IgD-negative memory B cell (primary cell): ENCODE measurements at regions not wholly inside any gene's neighbourhood (a gene's known extent, or its start where the extent isn't known, plus 50 kb on each side); places are given as distances from the start of the nearest gene placed in this dataset.

Source experiments
- H3K27ac Mint-ChIP-seq, 3 donors: one replicate each; pipeline ENCODE4 v1.8.0; 2020 to 2022; ENCODE audit warnings: mild to moderate bottlenecking in 3 of 3, mixed read lengths in 3 of 3, moderate library complexity in 1 of 3
- H3K27me3 Mint-ChIP-seq: one replicate; pipeline ENCODE4 v1.8.0; 2021; ENCODE audit warnings: mixed read lengths
- H3K36me3 Mint-ChIP-seq: one replicate; pipeline ENCODE4 v1.8.0; 2020; ENCODE audit warnings: mild to moderate bottlenecking, mixed read lengths
- H3K4me1 Mint-ChIP-seq, 3 donors: one replicate each; pipeline ENCODE4 v1.8.0; 2020 to 2022; ENCODE audit warnings: mixed read lengths in 3 of 3, mild to moderate bottlenecking in 1 of 3
- H3K4me3 Mint-ChIP-seq, 4 donors: one replicate each; pipeline ENCODE4 v1.8.0; 2020 to 2022; ENCODE audit warnings: mild to moderate bottlenecking in 4 of 4, mixed read lengths in 4 of 4, moderate library complexity in 3 of 4
- H3K9me3 Mint-ChIP-seq, 3 donors: one replicate each; pipeline ENCODE4 v1.8.0; 2020 to 2021; ENCODE audit warnings: mixed read lengths in 3 of 3, mild to moderate bottlenecking in 1 of 3

- Mint-ChIP-seq H3K36me3 (no peaks in the 10 kb centered on the region), H3K9me3 (no peaks in the 10 kb centered on the region), H3K4me3 (no peak overlapping the region), H3K27ac (peak overlapping the region in 1 of 3 donors; percentile 8), H3K27me3 (peaks cover 6% of the 10 kb centered on the region), H3K4me1 (peaks cover 7 to 12% (median 11%) of the 10 kb centered on the region in 3 donors)
Observed at GRCh38 chr18:62655520-62656219, 59.7 kb upstream of the PHLPP1 start.

- no peak overlapping the region for H3K27ac Mint-ChIP-seq
- peaks cover 0 to 2% (median 1%) of the 10 kb centered on the region in 3 donors for H3K4me1 Mint-ChIP-seq
- H3K9me3 Mint-ChIP-seq = peaks cover 0 to 2% (median 0%) of the 10 kb centered on the region in 3 donors
- H3K27me3 Mint-ChIP-seq = no peaks in the 10 kb centered on the region
- no peak overlapping the region for H3K4me3 Mint-ChIP-seq
- no peaks in the 10 kb centered on the region for H3K36me3 Mint-ChIP-seq
Observed at GRCh38 chr18:62658028-62658427, 57.3 kb upstream of the PHLPP1 start.

DNA sequence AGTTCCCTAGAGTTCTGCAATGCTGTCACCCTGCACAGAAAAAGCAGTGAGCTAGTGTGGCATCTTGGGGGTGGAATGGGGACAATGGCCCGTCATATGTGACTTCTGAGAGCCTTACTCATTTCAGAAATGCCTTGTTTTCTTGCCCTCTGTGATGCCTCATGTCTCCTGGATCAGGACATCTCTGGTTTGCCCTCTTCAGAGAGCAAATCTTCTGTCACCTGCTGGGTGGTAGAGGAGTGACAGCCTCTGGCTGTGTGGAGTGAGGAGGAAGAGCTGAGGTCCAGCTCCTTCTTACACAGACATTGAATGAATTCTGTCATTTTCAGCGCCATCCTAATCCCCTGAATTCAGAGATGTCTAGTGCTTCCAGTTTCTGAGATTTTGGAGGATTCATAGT lies 55.6 kb upstream of the PHLPP1 start:
- Mint-ChIP-seq H3K4me1 (peaks cover 0 to 2% (median 0%) of the 10 kb centered on the region in 3 donors), H3K4me3 (no peak overlapping the region), H3K27me3 (no peaks in the 10 kb centered on the region), H3K27ac (no peak overlapping the region), H3K9me3 (peaks cover 0 to 2% (median 0%) of the 10 kb centered on the region in 3 donors), H3K36me3 (no peaks in the 10 kb centered on the region)

DNA sequence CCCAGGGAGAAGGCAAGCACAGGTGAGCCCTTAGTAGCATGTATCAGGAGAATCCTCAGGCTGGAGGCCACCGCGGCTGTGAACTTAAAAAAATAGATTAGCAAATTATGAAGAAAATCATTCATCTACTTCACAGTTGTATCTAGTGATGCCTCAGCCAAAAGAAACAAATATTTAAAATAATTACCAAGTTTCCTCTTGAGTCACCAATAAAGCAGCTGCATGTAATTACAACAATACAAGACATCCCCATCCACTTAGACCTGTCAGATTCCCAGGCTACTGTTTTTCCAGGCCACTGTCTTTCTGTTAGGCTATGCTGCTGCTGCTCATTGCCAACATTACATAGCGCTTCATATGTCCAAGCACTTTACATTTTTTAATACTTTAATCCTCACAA lies 54.6 kb upstream of the PHLPP1 start:
- peaks cover 0 to 2% (median 0%) of the 10 kb centered on the region in 3 donors for H3K9me3 Mint-ChIP-seq
- H3K36me3 Mint-ChIP-seq = no peaks in the 10 kb centered on the region
- no peaks in the 10 kb centered on the region for H3K27me3 Mint-ChIP-seq
- no peak overlapping the region for H3K4me3 Mint-ChIP-seq
- H3K4me1 Mint-ChIP-seq = peaks cover 0 to 2% (median 0%) of the 10 kb centered on the region in 3 donors
- H3K27ac Mint-ChIP-seq = no peak overlapping the region

DNA sequence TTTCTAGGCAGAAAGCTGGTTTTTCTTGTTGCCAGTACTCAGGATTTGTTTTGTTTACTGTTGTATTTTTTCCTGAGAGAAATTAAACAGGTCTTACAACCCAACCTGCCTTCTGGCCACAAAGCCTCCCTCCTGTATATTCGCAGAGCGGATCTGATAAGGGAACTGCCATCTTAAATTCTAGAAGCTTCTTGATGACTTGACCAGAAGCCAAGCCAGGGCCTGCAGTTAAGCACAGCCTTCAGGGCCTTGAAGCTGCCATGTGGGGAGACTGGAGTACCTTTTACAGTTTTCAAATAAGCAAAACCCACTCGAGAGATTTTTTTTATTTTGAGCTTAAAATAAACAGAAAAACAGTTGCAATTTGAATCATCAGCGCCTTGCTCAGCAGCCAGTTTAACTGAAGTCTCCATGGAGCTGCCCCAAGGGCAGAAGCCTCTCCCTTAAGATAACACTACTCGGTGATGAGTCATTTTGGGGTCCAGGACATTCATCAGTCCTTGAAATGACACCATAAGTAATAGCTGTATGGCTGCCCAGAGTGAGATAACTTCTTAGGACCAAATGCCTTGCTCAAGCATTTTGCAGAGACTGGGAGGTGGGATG lies 51.5 kb upstream of the PHLPP1 start:
- Mint-ChIP-seq H3K9me3 (peaks cover 0 to 2% (median 0%) of the 10 kb centered on the region in 3 donors), H3K27ac (no peak overlapping the region), H3K4me3 (no peak overlapping the region), H3K4me1 (peaks cover 0 to 5% (median 0%) of the 10 kb centered on the region in 3 donors), H3K36me3 (peaks cover 2% of the 10 kb centered on the region), H3K27me3 (no peaks in the 10 kb centered on the region)

DNA sequence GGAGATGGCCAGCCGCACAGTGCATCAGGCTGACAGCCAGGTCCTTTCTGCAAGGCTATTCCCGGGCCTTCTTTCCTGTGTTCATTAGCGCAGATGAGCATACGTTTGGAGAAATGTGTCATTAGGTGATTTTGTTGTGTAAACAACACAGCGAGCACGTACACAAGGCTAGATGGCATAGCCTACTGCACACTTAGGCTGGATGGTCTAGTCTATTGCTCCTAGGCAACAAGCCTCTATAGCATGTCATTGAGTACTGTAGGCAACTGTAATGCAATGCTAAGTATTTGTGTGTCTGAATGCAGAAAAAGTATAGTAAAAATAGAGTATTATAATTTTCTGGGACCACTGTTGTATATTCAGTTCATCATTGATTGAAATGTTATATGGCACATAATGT lies 50.9 kb upstream of the PHLPP1 start:
- Mint-ChIP-seq H3K4me1 (peaks cover 0 to 5% (median 0%) of the 10 kb centered on the region in 3 donors), H3K4me3 (no peak overlapping the region), H3K9me3 (peaks cover 0 to 2% (median 0%) of the 10 kb centered on the region in 3 donors), H3K36me3 (peaks cover 2% of the 10 kb centered on the region), H3K27ac (no peak overlapping the region), H3K27me3 (no peaks in the 10 kb centered on the region)

GRCh38 chr18:62665188-62665587 lies 50.2 kb upstream of the PHLPP1 start:
- H3K4me1 Mint-ChIP-seq = peaks cover 0 to 5% (median 0%) of the 10 kb centered on the region in 3 donors
- H3K4me3 Mint-ChIP-seq = no peak overlapping the region
- no peak overlapping the region for H3K27ac Mint-ChIP-seq
- peaks cover 2% of the 10 kb centered on the region for H3K36me3 Mint-ChIP-seq
- H3K27me3 Mint-ChIP-seq = no peaks in the 10 kb centered on the region
- H3K9me3 Mint-ChIP-seq = peaks cover 0 to 2% (median 0%) of the 10 kb centered on the region in 3 donors
